ENCODE measurements at regions not wholly inside any gene's neighbourhood (a gene's known extent, or its start where the extent isn't known, plus 50 kb on each side); places are given as distances from the start of the nearest gene placed in this dataset.
"Not testable (repeated sequence)": the region's sequence is repeated elsewhere in the genome, so short reads cannot be mapped to it uniquely, and the experiment has no call there.

GRCh38 chr7:63066235-63066634 lies 932.4 kb upstream of the ZNF722 start:
- not testable (repeated sequence) for H3K4me3 ChIP-seq (ENCODE audit: low read length in 3 of 3); H3K27me3 ChIP-seq (ENCODE audit: control insufficient read depth in 3 of 3, insufficient read depth in 3 of 3, low read length in 3 of 3); H3K4me1 ChIP-seq (ENCODE audit: control insufficient read depth in 3 of 3, insufficient read depth in 3 of 3, low read length in 3 of 3); H3K36me3 ChIP-seq (ENCODE audit: control insufficient read depth in 3 of 3, insufficient read depth in 3 of 3, low read length in 3 of 3); H3K9ac ChIP-seq (ENCODE audit: low read depth in 1 of 3, low read length in 3 of 3); H3K9me3 ChIP-seq (ENCODE audit: control insufficient read depth in 3 of 3, low read length in 3 of 3); H3K27ac ChIP-seq (ENCODE audit: low read depth, low read length)

DNA sequence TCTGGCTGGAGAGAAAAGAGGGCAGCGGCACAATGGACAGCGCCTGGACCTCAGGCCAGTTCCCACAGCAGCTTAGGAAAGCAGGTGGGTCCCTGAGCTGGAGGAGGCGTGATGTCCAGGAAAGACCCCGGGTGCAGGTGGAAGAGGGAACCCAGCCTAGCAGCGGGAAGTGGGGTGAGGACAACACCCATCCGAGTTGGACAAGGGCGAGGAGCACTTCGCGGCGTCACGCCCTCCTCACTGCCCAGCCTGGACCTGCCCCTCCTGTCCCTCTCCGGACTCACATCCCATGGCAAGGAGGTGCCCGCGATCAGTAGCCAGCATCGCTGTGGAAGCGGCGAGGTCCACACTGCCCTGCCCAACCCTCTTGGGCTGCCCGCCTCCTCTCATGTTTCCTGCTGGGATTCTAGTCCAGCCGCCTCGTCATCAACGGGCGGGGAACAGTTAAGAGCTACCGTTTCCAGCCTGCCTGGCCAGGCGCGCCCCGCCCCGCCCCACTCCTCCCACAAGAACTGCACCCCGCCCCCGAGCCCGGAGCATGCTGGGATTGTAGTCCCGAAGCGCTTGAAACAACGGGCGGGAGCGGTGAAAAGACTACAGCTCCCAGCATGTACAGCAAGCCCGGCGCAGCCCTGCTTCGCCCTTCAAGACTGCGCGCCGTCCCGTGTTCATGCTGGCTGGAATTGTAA lies 930.6 kb upstream of the ZNF722 start:
- Histone ChIP-seq H3K27me3 (ENCODE audit: control insufficient read depth in 3 of 3, insufficient read depth in 3 of 3, low read length in 3 of 3) (no peaks in the 10 kb centered on the region), H3K9me3 (ENCODE audit: control insufficient read depth in 3 of 3, low read length in 3 of 3) (peaks cover 0 to 4% (median 0%) of the 10 kb centered on the region in 3 donors), H3K4me3 (ENCODE audit: low read length in 3 of 3) (no peak overlapping the region)

GRCh38 chr7:63070696-63071095 lies 928.0 kb upstream of the ZNF722 start:
- H3K9ac ChIP-seq (ENCODE audit: low read depth in 1 of 3, low read length in 3 of 3), result no peak overlapping the region
- no peaks in the 10 kb centered on the region for H3K4me1 ChIP-seq (ENCODE audit: control insufficient read depth in 3 of 3, insufficient read depth in 3 of 3, low read length in 3 of 3)
- no peaks in the 10 kb centered on the region for H3K36me3 ChIP-seq (ENCODE audit: control insufficient read depth in 3 of 3, insufficient read depth in 3 of 3, low read length in 3 of 3)
- H3K4me3 ChIP-seq (ENCODE audit: low read length in 3 of 3), result no peak overlapping the region
- H3K27ac ChIP-seq (ENCODE audit: low read depth, low read length), result no peak overlapping the region
- no peaks in the 10 kb centered on the region for H3K27me3 ChIP-seq (ENCODE audit: control insufficient read depth in 3 of 3, insufficient read depth in 3 of 3, low read length in 3 of 3)
- H3K9me3 ChIP-seq (ENCODE audit: control insufficient read depth in 3 of 3, low read length in 3 of 3), result peaks cover 0 to 9% (median 0%) of the 10 kb centered on the region in 3 donors

More for the DNA sequence above, 930.6 kb upstream of the ZNF722 start:
- no peaks in the 10 kb centered on the region for H3K4me1 ChIP-seq (ENCODE audit: control insufficient read depth in 3 of 3, insufficient read depth in 3 of 3, low read length in 3 of 3)
- H3K36me3 ChIP-seq (ENCODE audit: control insufficient read depth in 3 of 3, insufficient read depth in 3 of 3, low read length in 3 of 3), result no peaks in the 10 kb centered on the region
- H3K9ac ChIP-seq (ENCODE audit: low read depth in 1 of 3, low read length in 3 of 3), result no peak overlapping the region
- no peak overlapping the region for H3K27ac ChIP-seq (ENCODE audit: low read depth, low read length)

DNA sequence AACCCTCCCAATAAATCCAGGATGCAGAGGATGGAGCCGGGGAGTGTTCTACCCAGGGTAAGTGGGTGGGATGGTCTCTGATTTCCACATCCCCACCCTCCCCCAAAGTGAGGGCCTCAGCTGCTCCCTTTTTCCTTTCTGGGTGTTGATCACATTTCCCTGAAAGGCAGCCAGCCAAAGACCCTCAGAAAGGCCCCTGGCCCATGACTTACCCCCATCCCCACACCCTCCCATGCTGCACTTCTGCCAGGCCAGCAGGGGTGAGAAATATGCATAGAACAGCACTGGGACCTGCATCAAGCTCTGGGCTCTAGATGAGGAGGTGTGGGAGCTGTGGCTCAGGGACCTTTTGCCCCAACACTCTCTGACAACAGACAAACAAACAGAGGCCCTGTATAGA lies 927.3 kb upstream of the ZNF722 start:
- Histone ChIP-seq H3K27ac (ENCODE audit: low read depth, low read length) (no peak overlapping the region), H3K4me3 (ENCODE audit: low read length in 3 of 3) (no peak overlapping the region), H3K36me3 (ENCODE audit: control insufficient read depth in 3 of 3, insufficient read depth in 3 of 3, low read length in 3 of 3) (no peaks in the 10 kb centered on the region), H3K27me3 (ENCODE audit: control insufficient read depth in 3 of 3, insufficient read depth in 3 of 3, low read length in 3 of 3) (no peaks in the 10 kb centered on the region), H3K9ac (ENCODE audit: low read depth in 1 of 3, low read length in 3 of 3) (no peak overlapping the region), H3K9me3 (ENCODE audit: control insufficient read depth in 3 of 3, low read length in 3 of 3) (peaks cover 0 to 7% (median 0%) of the 10 kb centered on the region in 3 donors), H3K4me1 (ENCODE audit: control insufficient read depth in 3 of 3, insufficient read depth in 3 of 3, low read length in 3 of 3) (no peaks in the 10 kb centered on the region)

- no peaks in the 10 kb centered on the region for H3K27me3 ChIP-seq (ENCODE audit: control insufficient read depth in 3 of 3, insufficient read depth in 3 of 3, low read length in 3 of 3)
- H3K4me1 ChIP-seq (ENCODE audit: control insufficient read depth in 3 of 3, insufficient read depth in 3 of 3, low read length in 3 of 3), result no peaks in the 10 kb centered on the region
- no peak overlapping the region for H3K9ac ChIP-seq (ENCODE audit: low read depth in 1 of 3, low read length in 3 of 3)
- H3K36me3 ChIP-seq (ENCODE audit: control insufficient read depth in 3 of 3, insufficient read depth in 3 of 3, low read length in 3 of 3), result no peaks in the 10 kb centered on the region
- H3K9me3 ChIP-seq (ENCODE audit: control insufficient read depth in 3 of 3, low read length in 3 of 3), result peaks cover 0 to 7% (median 0%) of the 10 kb centered on the region in 3 donors
- H3K27ac ChIP-seq (ENCODE audit: low read depth, low read length), result no peak overlapping the region
- no peak overlapping the region for H3K4me3 ChIP-seq (ENCODE audit: low read length in 3 of 3)
Observed at GRCh38 chr7:63071920-63072319, 926.7 kb upstream of the ZNF722 start.

DNA sequence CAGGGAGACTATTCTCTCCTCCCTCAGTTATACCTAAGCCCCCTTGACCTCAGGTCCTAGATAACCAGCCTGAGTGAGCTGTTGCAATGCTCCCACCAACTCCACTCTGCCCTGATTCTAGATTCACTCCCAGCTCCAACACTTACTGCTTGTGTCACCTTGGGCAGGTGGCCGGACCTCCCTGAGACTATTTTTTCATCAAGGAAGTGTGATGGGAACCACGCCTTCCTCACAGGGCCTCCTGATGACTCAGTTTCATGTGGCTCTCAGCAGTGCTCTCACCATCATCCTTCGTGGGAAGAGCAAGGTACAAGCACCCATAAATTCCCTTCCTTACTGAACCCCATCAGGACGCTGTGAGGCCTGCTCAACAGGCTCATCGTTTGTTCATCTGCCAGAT lies 925.8 kb upstream of the ZNF722 start:
- H3K36me3 ChIP-seq (ENCODE audit: control insufficient read depth in 3 of 3, insufficient read depth in 3 of 3, low read length in 3 of 3), result no peaks in the 10 kb centered on the region
- no peak overlapping the region for H3K27ac ChIP-seq (ENCODE audit: low read depth, low read length)
- no peak overlapping the region for H3K9ac ChIP-seq (ENCODE audit: low read depth in 1 of 3, low read length in 3 of 3)
- H3K9me3 ChIP-seq (ENCODE audit: control insufficient read depth in 3 of 3, low read length in 3 of 3), result peaks cover 0 to 7% (median 0%) of the 10 kb centered on the region in 3 donors
- no peaks in the 10 kb centered on the region for H3K27me3 ChIP-seq (ENCODE audit: control insufficient read depth in 3 of 3, insufficient read depth in 3 of 3, low read length in 3 of 3)
- no peaks in the 10 kb centered on the region for H3K4me1 ChIP-seq (ENCODE audit: control insufficient read depth in 3 of 3, insufficient read depth in 3 of 3, low read length in 3 of 3)
- no peak overlapping the region for H3K4me3 ChIP-seq (ENCODE audit: low read length in 3 of 3)

DNA sequence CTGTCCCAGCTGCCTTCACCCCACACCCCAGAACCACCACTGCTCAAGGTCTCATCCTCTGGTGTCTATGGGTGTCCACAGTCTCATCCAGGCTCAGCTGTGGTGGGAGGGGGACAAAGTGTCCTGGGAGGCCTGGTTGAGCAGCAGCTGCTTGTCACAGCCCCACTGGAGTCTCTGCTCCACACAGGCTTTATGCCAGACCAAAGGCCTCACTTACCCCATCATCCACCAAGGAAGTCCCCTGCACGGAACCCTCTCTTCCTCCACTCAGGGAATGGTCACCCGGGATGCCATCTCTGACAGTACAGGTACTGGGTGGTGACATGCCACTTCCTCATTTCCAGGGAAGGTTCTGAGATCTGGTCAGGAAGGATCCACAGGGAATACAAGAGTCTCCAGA lies 925.4 kb upstream of the ZNF722 start:
- H3K4me3 ChIP-seq (ENCODE audit: low read length in 3 of 3), result no peak overlapping the region
- no peak overlapping the region for H3K27ac ChIP-seq (ENCODE audit: low read depth, low read length)
- no peaks in the 10 kb centered on the region for H3K27me3 ChIP-seq (ENCODE audit: control insufficient read depth in 3 of 3, insufficient read depth in 3 of 3, low read length in 3 of 3)
- H3K9ac ChIP-seq (ENCODE audit: low read depth in 1 of 3, low read length in 3 of 3), result no peak overlapping the region
- H3K9me3 ChIP-seq (ENCODE audit: control insufficient read depth in 3 of 3, low read length in 3 of 3), result peaks cover 0 to 4% (median 0%) of the 10 kb centered on the region in 3 donors
- H3K4me1 ChIP-seq (ENCODE audit: control insufficient read depth in 3 of 3, insufficient read depth in 3 of 3, low read length in 3 of 3), result no peaks in the 10 kb centered on the region
- H3K36me3 ChIP-seq (ENCODE audit: control insufficient read depth in 3 of 3, insufficient read depth in 3 of 3, low read length in 3 of 3), result no peaks in the 10 kb centered on the region

- Histone ChIP-seq H3K9me3 (ENCODE audit: control insufficient read depth in 3 of 3, low read length in 3 of 3) (peaks cover 0 to 4% (median 0%) of the 10 kb centered on the region in 3 donors), H3K36me3 (ENCODE audit: control insufficient read depth in 3 of 3, insufficient read depth in 3 of 3, low read length in 3 of 3) (no peaks in the 10 kb centered on the region), H3K27me3 (ENCODE audit: control insufficient read depth in 3 of 3, insufficient read depth in 3 of 3, low read length in 3 of 3) (no peaks in the 10 kb centered on the region), H3K4me3 (ENCODE audit: low read length in 3 of 3) (no peak overlapping the region), H3K4me1 (ENCODE audit: control insufficient read depth in 3 of 3, insufficient read depth in 3 of 3, low read length in 3 of 3) (no peaks in the 10 kb centered on the region), H3K27ac (ENCODE audit: low read depth, low read length) (no peak overlapping the region), H3K9ac (ENCODE audit: low read depth in 1 of 3, low read length in 3 of 3) (no peak overlapping the region)
Observed at GRCh38 chr7:63073736-63074135, 924.9 kb upstream of the ZNF722 start.

GRCh38 chr7:63077841-63078240 lies 920.8 kb upstream of the ZNF722 start:
- H3K27ac ChIP-seq (ENCODE audit: low read depth, low read length), result no peak overlapping the region
- H3K4me1 ChIP-seq (ENCODE audit: control insufficient read depth in 3 of 3, insufficient read depth in 3 of 3, low read length in 3 of 3), result no peaks in the 10 kb centered on the region
- H3K36me3 ChIP-seq (ENCODE audit: control insufficient read depth in 3 of 3, insufficient read depth in 3 of 3, low read length in 3 of 3), result no peaks in the 10 kb centered on the region
- peak overlapping the region in 1 of 3 donors; percentile 23 for H3K4me3 ChIP-seq (ENCODE audit: low read length in 3 of 3)
- no peaks in the 10 kb centered on the region for H3K27me3 ChIP-seq (ENCODE audit: control insufficient read depth in 3 of 3, insufficient read depth in 3 of 3, low read length in 3 of 3)
- H3K9me3 ChIP-seq (ENCODE audit: control insufficient read depth in 3 of 3, low read length in 3 of 3), result peaks cover 3 to 11% (median 4%) of the 10 kb centered on the region in 3 donors
- no peak overlapping the region for H3K9ac ChIP-seq (ENCODE audit: low read depth in 1 of 3, low read length in 3 of 3)

DNA sequence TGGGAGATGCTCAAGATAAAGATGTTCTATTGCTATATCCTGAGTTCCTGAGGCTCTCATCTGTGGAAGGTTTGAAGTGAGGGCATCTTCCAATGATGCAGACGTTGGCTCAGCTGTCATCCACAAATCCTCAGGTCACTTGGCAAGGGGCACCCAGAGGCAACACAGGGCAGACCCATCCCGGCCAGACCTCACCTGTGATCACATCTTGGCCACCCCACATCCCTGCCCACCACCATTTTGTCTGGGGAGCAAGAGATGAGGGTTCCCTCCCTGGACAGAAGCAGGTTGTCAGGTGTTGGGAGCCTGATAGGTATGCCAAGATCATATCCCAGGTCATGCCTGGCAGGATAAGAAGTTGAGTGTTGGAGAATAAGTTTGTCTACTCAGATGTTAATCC lies 918.2 kb upstream of the ZNF722 start:
- Histone ChIP-seq H3K4me3 (ENCODE audit: low read length in 3 of 3) (no peak overlapping the region), H3K27me3 (ENCODE audit: control insufficient read depth in 3 of 3, insufficient read depth in 3 of 3, low read length in 3 of 3) (no peaks in the 10 kb centered on the region), H3K36me3 (ENCODE audit: control insufficient read depth in 3 of 3, insufficient read depth in 3 of 3, low read length in 3 of 3) (no peaks in the 10 kb centered on the region), H3K4me1 (ENCODE audit: control insufficient read depth in 3 of 3, insufficient read depth in 3 of 3, low read length in 3 of 3) (no peaks in the 10 kb centered on the region), H3K27ac (ENCODE audit: low read depth, low read length) (no peak overlapping the region), H3K9ac (ENCODE audit: low read depth in 1 of 3, low read length in 3 of 3) (no peak overlapping the region), H3K9me3 (ENCODE audit: control insufficient read depth in 3 of 3, low read length in 3 of 3) (peaks cover 0 to 14% (median 3%) of the 10 kb centered on the region in 3 donors)
